ENCODE measurements at regions not wholly inside any gene's neighbourhood (a gene's known extent, or its start where the extent isn't known, plus 50 kb on each side); places are given as distances from the start of the nearest gene placed in this dataset.

DNA sequence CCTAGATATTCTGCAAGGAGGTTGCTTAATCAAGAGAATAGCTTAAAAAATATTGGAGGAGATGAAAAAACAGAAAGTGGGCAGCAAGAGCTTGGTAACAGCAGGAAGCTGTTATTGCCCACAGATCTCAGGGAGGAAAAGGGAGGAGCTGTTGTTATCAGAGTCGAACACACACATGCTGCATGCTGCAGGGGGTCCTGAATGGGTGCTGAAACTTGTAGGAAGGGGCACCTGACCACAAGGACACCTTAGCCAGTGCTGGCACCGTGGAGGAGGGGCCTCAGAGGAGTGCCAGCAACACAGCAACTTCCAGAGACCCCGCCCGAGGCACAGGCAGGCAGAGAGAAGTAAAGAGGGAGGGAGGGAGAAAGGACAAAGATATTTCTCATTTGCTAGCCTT, 332.9 kb downstream of the SOCS6 start:
- TF ChIP-seq, protein P1, sequence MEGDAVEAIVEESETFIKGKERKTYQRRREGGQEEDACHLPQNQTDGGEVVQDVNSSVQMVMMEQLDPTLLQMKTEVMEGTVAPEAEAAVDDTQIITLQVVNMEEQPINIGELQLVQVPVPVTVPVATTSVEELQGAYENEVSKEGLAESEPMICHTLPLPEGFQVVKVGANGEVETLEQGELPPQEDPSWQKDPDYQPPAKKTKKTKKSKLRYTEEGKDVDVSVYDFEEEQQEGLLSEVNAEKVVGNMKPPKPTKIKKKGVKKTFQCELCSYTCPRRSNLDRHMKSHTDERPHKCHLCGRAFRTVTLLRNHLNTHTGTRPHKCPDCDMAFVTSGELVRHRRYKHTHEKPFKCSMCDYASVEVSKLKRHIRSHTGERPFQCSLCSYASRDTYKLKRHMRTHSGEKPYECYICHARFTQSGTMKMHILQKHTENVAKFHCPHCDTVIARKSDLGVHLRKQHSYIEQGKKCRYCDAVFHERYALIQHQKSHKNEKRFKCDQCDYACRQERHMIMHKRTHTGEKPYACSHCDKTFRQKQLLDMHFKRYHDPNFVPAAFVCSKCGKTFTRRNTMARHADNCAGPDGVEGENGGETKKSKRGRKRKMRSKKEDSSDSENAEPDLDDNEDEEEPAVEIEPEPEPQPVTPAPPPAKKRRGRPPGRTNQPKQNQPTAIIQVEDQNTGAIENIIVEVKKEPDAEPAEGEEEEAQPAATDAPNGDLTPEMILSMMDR (conservative IDR thresholded peaks at IDR 0.05; ENCODE audit: control insufficient read depth, insufficient read depth, low read depth, low read length) = no peak
- DNase-seq (ENCODE audit: low read depth) = no peak
- H3K4me3 ChIP-seq (ENCODE audit: control insufficient read depth, low read depth, low read length) = no peak overlapping the region

DNA sequence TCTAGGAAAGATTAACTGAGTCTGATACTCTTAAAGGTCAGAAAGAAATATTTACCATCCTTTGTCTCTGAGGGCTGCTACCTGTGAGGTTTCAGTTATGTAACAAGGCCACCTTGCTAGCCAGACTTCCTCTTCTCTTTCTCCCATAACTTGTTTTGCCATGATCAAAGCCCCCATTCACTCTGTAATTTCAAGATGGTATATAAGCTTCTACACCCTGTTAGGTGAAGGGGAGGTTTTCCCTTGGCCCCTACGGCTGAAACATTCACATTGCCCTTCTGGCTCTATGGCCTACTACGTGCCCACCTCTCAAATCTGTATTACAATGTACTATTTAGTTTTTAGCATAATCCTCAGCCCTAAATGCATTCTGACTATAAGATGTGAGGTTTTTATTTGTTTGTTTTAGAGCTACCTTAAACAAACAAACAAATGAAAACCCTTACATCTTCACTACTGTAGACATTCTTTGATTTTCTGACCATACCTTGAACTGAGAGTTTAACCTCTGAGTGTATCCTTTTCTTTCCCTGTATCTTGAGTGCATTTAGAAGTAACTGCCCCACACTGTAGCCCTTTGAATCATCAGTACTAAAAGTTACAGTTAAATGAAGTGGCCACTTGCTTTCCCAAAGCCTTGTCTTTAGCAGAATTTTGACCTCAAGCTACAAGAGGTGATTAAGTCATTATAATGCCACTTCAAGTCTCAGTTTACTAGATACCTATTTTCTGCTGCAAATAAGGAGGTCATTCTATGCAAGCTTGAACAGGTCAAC, 332.2 kb downstream of the SOCS6 start:
- TF ChIP-seq, protein P1 (conservative IDR thresholded peaks at IDR 0.05; ENCODE audit: control insufficient read depth, insufficient read depth, low read depth, low read length) = no peak
- DNase-seq (ENCODE audit: low read depth) = no peak
- H3K4me3 ChIP-seq (ENCODE audit: control insufficient read depth, low read depth, low read length) = no peak overlapping the region

DNA sequence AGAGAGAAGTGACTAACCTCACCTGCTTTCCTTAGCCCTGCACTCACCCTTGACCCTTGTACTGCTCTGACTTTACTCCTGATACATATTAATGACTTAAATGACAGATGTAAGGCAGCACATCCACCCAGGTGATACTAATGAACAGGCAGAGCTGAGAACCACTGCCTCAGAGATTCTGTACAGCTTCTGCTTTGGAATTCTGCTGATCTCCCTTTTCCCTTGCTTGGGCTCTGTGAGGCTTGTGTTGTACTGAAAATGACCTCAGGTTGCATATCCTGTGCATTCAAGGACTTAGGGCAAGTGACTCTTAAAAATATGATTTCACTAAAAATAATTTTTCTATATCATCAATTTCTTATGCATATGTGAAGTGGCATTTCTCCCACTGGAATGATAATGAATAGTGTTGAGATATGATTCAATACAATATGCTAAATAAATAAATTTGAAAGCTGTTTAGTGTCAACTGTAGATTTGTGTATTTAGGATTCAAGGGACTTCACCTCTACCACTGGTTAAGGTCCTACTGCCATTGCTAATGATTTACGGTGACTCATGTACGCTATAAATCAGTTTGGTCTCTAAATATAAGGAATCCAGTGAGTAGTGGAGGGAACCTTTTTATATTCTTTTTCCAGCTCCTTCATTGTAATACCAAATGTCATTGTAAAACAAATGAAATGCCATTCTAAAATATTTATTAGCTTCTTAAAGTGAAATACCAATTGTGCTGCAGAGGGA, 328.3 kb downstream of the SOCS6 start:
- H3K4me3 ChIP-seq (ENCODE audit: control insufficient read depth, low read depth, low read length) = no peak overlapping the region
- no peak for DNase-seq (ENCODE audit: low read depth)
- TF ChIP-seq, protein P1 (conservative IDR thresholded peaks at IDR 0.05; ENCODE audit: control insufficient read depth, insufficient read depth, low read depth, low read length) = no peak

DNA sequence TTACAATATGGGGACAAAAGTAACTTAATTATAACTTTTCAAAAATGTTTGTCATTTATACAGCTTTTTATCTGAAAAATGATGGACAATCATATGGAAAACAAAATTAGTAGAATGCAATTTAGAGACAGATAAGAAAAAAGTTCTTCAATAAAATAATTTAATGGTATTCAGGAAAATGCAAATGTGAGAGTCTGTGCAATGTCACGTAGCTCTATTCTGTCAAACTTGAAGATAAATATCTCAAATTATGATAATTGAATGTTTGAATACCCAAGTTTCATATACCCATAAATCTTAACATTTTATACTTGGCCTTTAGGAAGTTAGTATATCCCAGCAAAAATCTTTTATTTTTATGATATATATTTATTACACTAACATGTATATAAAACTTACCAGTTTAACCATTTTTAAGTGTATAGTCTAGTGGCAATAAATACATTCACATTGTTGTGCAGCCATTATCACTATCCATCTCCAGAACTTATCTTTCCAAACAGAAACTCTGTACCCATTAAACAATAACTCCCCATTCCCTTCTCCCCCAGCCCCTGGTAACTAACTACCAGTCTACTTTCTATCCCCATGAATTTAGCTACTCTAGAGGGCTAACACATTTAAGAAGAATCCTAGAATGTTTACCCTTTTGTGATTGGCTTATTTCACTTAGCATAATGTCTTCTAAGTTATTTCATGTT, 311.5 kb downstream of the SOCS6 start:
- TF ChIP-seq, protein P1 (conservative IDR thresholded peaks at IDR 0.05; ENCODE audit: control insufficient read depth, insufficient read depth, low read depth, low read length) = no peak
- DNase-seq (ENCODE audit: low read depth) = no peak
- H3K4me3 ChIP-seq (ENCODE audit: control insufficient read depth, low read depth, low read length) = no peak overlapping the region

DNA sequence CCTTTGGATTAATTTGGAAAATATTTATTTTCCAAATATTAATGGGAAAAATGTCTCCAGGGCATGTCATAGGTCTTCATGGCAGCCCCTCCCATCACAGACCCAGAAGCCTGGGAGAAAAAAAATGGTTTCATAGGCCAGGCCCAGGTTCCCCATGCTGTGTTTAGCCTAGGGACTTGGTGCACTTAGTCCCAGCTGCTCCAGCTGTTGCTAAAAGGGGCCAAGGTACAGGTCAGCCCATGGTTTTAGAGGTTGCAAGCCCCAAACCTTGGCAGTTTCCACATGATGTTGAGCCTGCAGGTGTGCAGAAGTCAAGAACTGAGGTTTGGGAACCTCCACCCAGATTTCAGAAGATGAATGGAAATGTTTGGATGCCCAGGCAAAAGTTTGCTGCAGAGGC, 309.6 kb downstream of the SOCS6 start:
- TF ChIP-seq, protein P1 (conservative IDR thresholded peaks at IDR 0.05; ENCODE audit: control insufficient read depth, insufficient read depth, low read depth, low read length) = no peak
- no peak overlapping the region for H3K4me3 ChIP-seq (ENCODE audit: control insufficient read depth, low read depth, low read length)
- no peak for DNase-seq (ENCODE audit: low read depth)

DNA sequence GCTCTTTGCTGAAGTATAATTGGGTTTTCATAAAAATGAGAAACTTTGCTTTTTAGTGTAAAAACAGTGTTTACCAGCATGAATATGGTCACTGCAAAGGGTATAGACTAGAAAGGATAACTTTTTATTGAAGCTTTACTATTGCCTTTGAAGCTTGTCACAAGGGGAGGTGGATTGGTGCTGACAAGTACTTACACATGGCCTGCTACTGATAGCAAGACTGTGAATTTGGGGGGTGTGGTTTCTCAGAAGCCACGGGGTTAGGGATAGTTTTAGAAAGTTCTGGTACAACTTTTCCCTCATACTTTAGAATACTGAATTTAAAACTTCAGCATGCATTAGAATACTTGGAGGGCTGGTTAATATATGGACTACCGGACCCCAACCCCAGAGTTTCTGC, 294.1 kb downstream of the SOCS6 start:
- no peak overlapping the region for H3K4me3 ChIP-seq (ENCODE audit: control insufficient read depth, low read depth, low read length)
- no peak for DNase-seq (ENCODE audit: low read depth)
- TF ChIP-seq, protein P1 (conservative IDR thresholded peaks at IDR 0.05; ENCODE audit: control insufficient read depth, insufficient read depth, low read depth, low read length) = no peak
